Transverse colon (tissue), 4 donors: ENCODE measurements at regions not wholly inside any gene's neighbourhood (a gene's known extent, or its start where the extent isn't known, plus 50 kb on each side); places are given as distances from the start of the nearest gene placed in this dataset.

Experiments
- DNase-seq: peaks from one replicate; pipeline ENCODE4 v3.0.0-alpha.2; 2019
- H3K27ac ChIP-seq, 4 donors: fragments of 200-600 bp; sonication (generic); 2 replicates each; pipeline ENCODE4 v1.5.1; 2016 to 2018; ENCODE audit warnings: inconsistent platforms in 4 of 4
- H3K27me3 ChIP-seq: fragments of 200-600 bp; sonication (generic); 2 replicates; pipeline ENCODE4 v1.5.1; 2017; ENCODE audit warnings: inconsistent platforms
- H3K36me3 ChIP-seq, 4 donors: fragments of 200-600 bp; sonication (generic); 2 replicates each; pipeline ENCODE4 v1.5.1; 2017 to 2019; ENCODE audit warnings: inconsistent platforms in 4 of 4
- H3K4me1 ChIP-seq, 4 donors: fragments of 200-600 bp; sonication (generic); 2 replicates each; pipeline ENCODE4 v1.5.1; 2017 to 2020; ENCODE audit warnings: inconsistent platforms in 4 of 4
- H3K4me3 ChIP-seq, 4 donors: fragments of 200-600 bp; sonication (generic); 1 replicate in 1 of 4; 2 replicates in 3 of 4; pipeline versions ENCODE4 v1.5.1 to v1.6.1; 2017 to 2019; ENCODE audit warnings: inconsistent platforms in 4 of 4
- H3K9me3 ChIP-seq, 2 donors: fragments of 200-600 bp; sonication (generic); 2 replicates each; pipeline ENCODE4 v1.5.1; 2017 to 2019; ENCODE audit warnings: inconsistent platforms in 2 of 2
- EP300 ChIP-seq: sonication (generic); formaldehyde crosslinking; IDR thresholded peaks from one replicate; pipeline ENCODE4 v1.6.1; 2017; ENCODE audit warnings: antibody characterized with exemption, low read depth
- POLR2A ChIP-seq: fragments of 450-650 bp; IDR thresholded peaks from one replicate; pipeline ENCODE4 v1.6.1; 2016; ENCODE audit warnings: antibody characterized with exemption, mild to moderate bottlenecking, moderate library complexity
- POLR2AphosphoS5 ChIP-seq, 3 donors: sonication (generic); formaldehyde crosslinking; IDR thresholded peaks; one replicate each; pipeline ENCODE4 v1.6.1; 2016; ENCODE audit warnings: antibody characterized with exemption in 3 of 3
- WGBS, 2 donors: methylation state at CpG; one replicate each; pipeline ENCODE4 v1.1.5; 2018; ENCODE audit warnings: low coverage in 1 of 2; 5-methylcytosine and 5-hydroxymethylcytosine counted together
- in situ Hi-C, 4 donors: fragments of 200-750 bp; cut with MboI; loops; one replicate each; pipeline versions ENCODE4 v1.15.0 to v1.15.1; 2017; ENCODE audit warnings: low sequenced_read_pairs in 3 of 4, low pct_ligation_motif_present in 1 of 4, low pct_unique_long_range_greater_than_20kb in 1 of 4
- intact Hi-C: fragments of 100-400 bp; cut with DNase I; formaldehyde crosslinking; loops from one replicate; pipeline ENCODE4 v1.15.1; 2023; ENCODE audit warnings: low total_unique reads
- TF ChIP-seq, protein P1 (sequence below), 5 experiments: fragments of 200-600 bp in 3 of 5; fragments of 450-650 bp in 2 of 5; sonication (generic) in 3 of 5; IDR thresholded peaks; 1 replicate in 2 of 5; 2 replicates in 3 of 5; pipeline ENCODE4 v1.5.1; 2016 to 2017; ENCODE audit warnings: antibody characterized with exemption in 5 of 5, inconsistent platforms in 3 of 5, mild to moderate bottlenecking in 2 of 5, moderate library complexity in 1 of 5

- DNase-seq, result no peak
- Histone ChIP-seq H3K36me3 (no peaks in the 10 kb centered on the region), H3K27me3 (no peaks in the 10 kb centered on the region), H3K9me3 (no peaks in the 10 kb centered on the region), H3K27ac (no peak overlapping the region), H3K4me1 (peaks cover 0 to 15% (median 2%) of the 10 kb centered on the region in 4 donors), H3K4me3 (no peak overlapping the region)
- 89 to 95% methylated on average over 4 of the region's 4 CpGs for WGBS, 2 donors
- in situ Hi-C loops, result no loop called here
- intact Hi-C loops, result no loop called here
- no peak for TF ChIP-seq POLR2AphosphoS5 (IDR thresholded peaks at IDR 0.05)
- no peak for TF ChIP-seq POLR2A
- TF ChIP-seq, protein P1, sequence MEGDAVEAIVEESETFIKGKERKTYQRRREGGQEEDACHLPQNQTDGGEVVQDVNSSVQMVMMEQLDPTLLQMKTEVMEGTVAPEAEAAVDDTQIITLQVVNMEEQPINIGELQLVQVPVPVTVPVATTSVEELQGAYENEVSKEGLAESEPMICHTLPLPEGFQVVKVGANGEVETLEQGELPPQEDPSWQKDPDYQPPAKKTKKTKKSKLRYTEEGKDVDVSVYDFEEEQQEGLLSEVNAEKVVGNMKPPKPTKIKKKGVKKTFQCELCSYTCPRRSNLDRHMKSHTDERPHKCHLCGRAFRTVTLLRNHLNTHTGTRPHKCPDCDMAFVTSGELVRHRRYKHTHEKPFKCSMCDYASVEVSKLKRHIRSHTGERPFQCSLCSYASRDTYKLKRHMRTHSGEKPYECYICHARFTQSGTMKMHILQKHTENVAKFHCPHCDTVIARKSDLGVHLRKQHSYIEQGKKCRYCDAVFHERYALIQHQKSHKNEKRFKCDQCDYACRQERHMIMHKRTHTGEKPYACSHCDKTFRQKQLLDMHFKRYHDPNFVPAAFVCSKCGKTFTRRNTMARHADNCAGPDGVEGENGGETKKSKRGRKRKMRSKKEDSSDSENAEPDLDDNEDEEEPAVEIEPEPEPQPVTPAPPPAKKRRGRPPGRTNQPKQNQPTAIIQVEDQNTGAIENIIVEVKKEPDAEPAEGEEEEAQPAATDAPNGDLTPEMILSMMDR (IDR thresholded peaks at IDR 0.05), result no peak
- TF ChIP-seq EP300, result no peak
These were observed 179.7 kb downstream of the PALM2AKAP2 start for GRCh38 chr9:109959679-109960078.

GRCh38 chr9:109961626-109962025 lies 181.6 kb downstream of the PALM2AKAP2 start:
- Histone ChIP-seq H3K36me3 (no peaks in the 10 kb centered on the region), H3K27me3 (no peaks in the 10 kb centered on the region), H3K27ac (no peak overlapping the region), H3K4me3 (no peak overlapping the region), H3K4me1 (peaks cover 0 to 12% (median 2%) of the 10 kb centered on the region in 4 donors), H3K9me3 (no peaks in the 10 kb centered on the region)
- in situ Hi-C loops, result no loop called here
- no peak for TF ChIP-seq POLR2A
- no peak for TF ChIP-seq EP300
- TF ChIP-seq, protein P1 (IDR thresholded peaks at IDR 0.05), result no peak
- TF ChIP-seq POLR2AphosphoS5 (IDR thresholded peaks at IDR 0.05), result no peak
- WGBS, 2 donors, result 69 to 89% methylated on average over 2 of the region's 2 CpGs
- intact Hi-C loops, result no loop called here
- no peak for DNase-seq

- Histone ChIP-seq H3K27me3 (no peaks in the 10 kb centered on the region), H3K36me3 (no peaks in the 10 kb centered on the region), H3K4me1 (peaks cover 0 to 10% (median 2%) of the 10 kb centered on the region in 4 donors), H3K4me3 (no peak overlapping the region), H3K9me3 (no peaks in the 10 kb centered on the region), H3K27ac (no peak overlapping the region)
- TF ChIP-seq, protein P1 (IDR thresholded peaks at IDR 0.05), result no peak
- intact Hi-C loops, result no loop called here
- no peak for DNase-seq
- in situ Hi-C loops, result no loop called here
These were observed 182.2 kb downstream of the PALM2AKAP2 start for GRCh38 chr9:109962215-109962614.

GRCh38 chr9:109963079-109963478 lies 183.1 kb downstream of the PALM2AKAP2 start:
- 48 to 49% methylated on average over 2 of the region's 2 CpGs for WGBS, 2 donors
- in situ Hi-C loops (no loop called here), intact Hi-C loops (no loop called here)
- no peak for DNase-seq
- H3K4me1 ChIP-seq, result peaks cover 0 to 14% (median 2%) of the 10 kb centered on the region in 4 donors
- H3K27me3 ChIP-seq, result no peaks in the 10 kb centered on the region
- H3K9me3 ChIP-seq, result no peaks in the 10 kb centered on the region
- no peak overlapping the region for H3K27ac ChIP-seq
- no peak overlapping the region for H3K4me3 ChIP-seq
- no peaks in the 10 kb centered on the region for H3K36me3 ChIP-seq
- TF ChIP-seq POLR2AphosphoS5 (IDR thresholded peaks at IDR 0.05) (peak in 2 of 3 donors; percentile 25 to 33), POLR2A (no peak), EP300 (no peak)
- TF ChIP-seq, protein P1 (IDR thresholded peaks at IDR 0.05), result no peak
